CD4-positive, alpha-beta T cell treated with Interleukin-10 for 1 hour (primary cell): ENCODE measurements at regions not wholly inside any gene's neighbourhood (a gene's known extent, or its start where the extent isn't known, plus 50 kb on each side); places are given as distances from the start of the nearest gene placed in this dataset.
"Not testable (repeated sequence)": the region's sequence is repeated elsewhere in the genome, so short reads cannot be mapped to it uniquely, and the experiment has no call there.

Experiments used
- DNase-seq: peaks from one replicate; pipeline ENCODE4 v3.0.0-alpha.2; 2020

- DNase-seq, result no peak
These were observed 354.8 kb downstream of the TAF11L14 start for GRCh38 chr5:17989036-17989435.

GRCh38 chr5:17989567-17990563 is 355.6 kb downstream of the TAF11L14 start:
- DNase-seq, result no peak

GRCh38 chr5:17991775-17992174 is 357.5 kb downstream of the TAF11L14 start:
- DNase-seq, result no peak

- DNase-seq, result no peak
These were observed 358.0 kb downstream of the TAF11L14 start for GRCh38 chr5:17992291-17992690.

GRCh38 chr5:17995997-17996396 is 361.7 kb downstream of the TAF11L14 start:
- DNase-seq, result no peak

- DNase-seq, result no peak
These were observed 365.6 kb downstream of the TAF11L14 start for GRCh38 chr5:17999858-18000257.

GRCh38 chr5:18000744-18001143 is 366.5 kb downstream of the TAF11L14 start:
- DNase-seq, result no peak

- no peak for DNase-seq
These were observed 369.1 kb downstream of the TAF11L14 start for GRCh38 chr5:18003312-18003711.

GRCh38 chr5:18003784-18004183 is 369.5 kb downstream of the TAF11L14 start:
- DNase-seq, result no peak

- not testable (repeated sequence) for DNase-seq
These were observed 372.0 kb downstream of the TAF11L14 start for GRCh38 chr5:18006235-18006634.

- no peak for DNase-seq
These were observed 374.7 kb downstream of the TAF11L14 start for GRCh38 chr5:18008940-18009339.

- DNase-seq, result no peak
These were observed 375.8 kb downstream of the TAF11L14 start for GRCh38 chr5:18010053-18010452.

GRCh38 chr5:18018472-18018871 is 384.2 kb downstream of the TAF11L14 start:
- no peak for DNase-seq

GRCh38 chr5:18023275-18023674 is 389.0 kb downstream of the TAF11L14 start:
- DNase-seq, result no peak

- no peak for DNase-seq
These were observed 389.7 kb downstream of the TAF11L14 start for GRCh38 chr5:18023986-18024385.

- no peak for DNase-seq
These were observed 390.3 kb downstream of the TAF11L14 start for GRCh38 chr5:18024542-18024941.

GRCh38 chr5:18027241-18027867 is 393.1 kb downstream of the TAF11L14 start:
- DNase-seq, result no peak

- DNase-seq, result no peak
These were observed 393.8 kb downstream of the TAF11L14 start for GRCh38 chr5:18028036-18028435.

- no peak for DNase-seq
These were observed 398.5 kb downstream of the TAF11L14 start for GRCh38 chr5:18032744-18033143.

- DNase-seq, result no peak
These were observed 402.3 kb downstream of the TAF11L14 start for GRCh38 chr5:18036531-18036930.

- DNase-seq, result no peak
These were observed 403.5 kb downstream of the TAF11L14 start for GRCh38 chr5:18037718-18038117.

- no peak for DNase-seq
These were observed 409.1 kb downstream of the TAF11L14 start for GRCh38 chr5:18043344-18043743.

GRCh38 chr5:18048449-18048848 is 414.2 kb downstream of the TAF11L14 start:
- DNase-seq, result no peak

- no peak for DNase-seq
These were observed 416.1 kb downstream of the TAF11L14 start for GRCh38 chr5:18050345-18050744.
